SK-N-DZ (cell line): ENCODE measurements at regions not wholly inside any gene's neighbourhood (a gene's known extent, or its start where the extent isn't known, plus 50 kb on each side); places are given as distances from the start of the nearest gene placed in this dataset.
A peak's percentile ranks its signal among the peaks of the same experiment; 100 is the strongest.

Experiments
- DNase-seq: peaks from one replicate; pipeline ENCODE4 v3.0.0-alpha.2; 2015; ENCODE audit warnings: low spot score

GRCh38 chr16:82412770-82413169 is 214.0 kb upstream of the CDH13 start:
- DNase-seq = no peak

GRCh38 chr16:82405736-82406135 is 221.0 kb upstream of the CDH13 start:
- DNase-seq = no peak

- no peak for DNase-seq
Observed at GRCh38 chr16:82404586-82405315, 222.0 kb upstream of the CDH13 start.

GRCh38 chr16:82402665-82403218 is 224.0 kb upstream of the CDH13 start:
- DNase-seq = no peak

GRCh38 chr16:82400046-82400445 is 226.7 kb upstream of the CDH13 start:
- no peak for DNase-seq

- no peak for DNase-seq
Observed at GRCh38 chr16:82396509-82396908, 226.5 kb upstream of the MPHOSPH6 start.

- DNase-seq = no peak
Observed at GRCh38 chr16:82395212-82395611, 225.2 kb upstream of the MPHOSPH6 start.

- DNase-seq = no peak
Observed at GRCh38 chr16:82391690-82392089, 221.7 kb upstream of the MPHOSPH6 start.

- DNase-seq = no peak
Observed at GRCh38 chr16:82389956-82390650, 220.1 kb upstream of the MPHOSPH6 start.

GRCh38 chr16:82386761-82387160 is 216.7 kb upstream of the MPHOSPH6 start:
- DNase-seq = no peak

- DNase-seq = no peak
Observed at GRCh38 chr16:82384949-82385348, 214.9 kb upstream of the MPHOSPH6 start.

- DNase-seq = no peak
Observed at GRCh38 chr16:82384017-82384416, 214.0 kb upstream of the MPHOSPH6 start.

GRCh38 chr16:82382521-82382920 is 212.5 kb upstream of the MPHOSPH6 start:
- DNase-seq = no peak

GRCh38 chr16:82379551-82379950 is 209.5 kb upstream of the MPHOSPH6 start:
- peak; percentile 59 for DNase-seq

GRCh38 chr16:82373976-82374375 is 204.0 kb upstream of the MPHOSPH6 start:
- DNase-seq = no peak

GRCh38 chr16:82370282-82370681 is 200.3 kb upstream of the MPHOSPH6 start:
- no peak for DNase-seq

- DNase-seq = no peak
Observed at GRCh38 chr16:82368041-82368440, 198.0 kb upstream of the MPHOSPH6 start.

GRCh38 chr16:82366462-82366861 is 196.4 kb upstream of the MPHOSPH6 start:
- no peak for DNase-seq

GRCh38 chr16:82364690-82365089 is 194.7 kb upstream of the MPHOSPH6 start:
- DNase-seq = no peak

GRCh38 chr16:82363026-82363816 is 193.2 kb upstream of the MPHOSPH6 start:
- no peak for DNase-seq

- DNase-seq = no peak
Observed at GRCh38 chr16:82361885-82362284, 191.9 kb upstream of the MPHOSPH6 start.
